Right lung (tissue), 2 donors: ENCODE measurements at regions not wholly inside any gene's neighbourhood (a gene's known extent, or its start where the extent isn't known, plus 50 kb on each side); places are given as distances from the start of the nearest gene placed in this dataset.

Source experiments
- DNase-seq, 2 donors: peaks; one replicate each; pipeline ENCODE4 v3.0.0-alpha.2; 2013

- no peak for DNase-seq
These were observed 180.2 kb upstream of the SMC2 start for GRCh38 chr9:103913899-103914298.

GRCh38 chr9:103919605-103920209 is 174.4 kb upstream of the SMC2 start:
- no peak for DNase-seq

- no peak for DNase-seq
These were observed 165.7 kb upstream of the SMC2 start for GRCh38 chr9:103928442-103928841.

- DNase-seq: no peak
These were observed 153.0 kb upstream of the SMC2 start for GRCh38 chr9:103941104-103941503.

DNA sequence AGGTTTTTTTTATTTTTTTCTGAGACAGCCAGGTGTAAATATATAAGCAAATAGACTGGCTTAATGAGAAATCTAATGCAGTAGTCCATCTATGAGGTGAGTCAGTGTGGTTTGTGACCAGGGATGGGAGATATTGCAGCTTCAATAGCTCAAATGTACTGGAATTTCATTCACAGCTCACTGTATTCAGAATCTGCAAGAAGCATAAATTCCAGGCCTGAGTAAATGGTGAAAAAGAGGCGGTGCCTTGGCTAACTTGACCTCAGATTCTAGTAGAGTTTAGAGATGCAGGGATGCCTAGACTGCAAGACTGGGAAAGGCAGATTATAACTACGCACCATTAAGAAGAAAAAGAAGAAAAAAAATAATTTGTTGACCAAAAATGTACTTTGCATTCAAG is 151.9 kb upstream of the SMC2 start:
- no peak for DNase-seq

- DNase-seq: no peak
These were observed 151.5 kb upstream of the SMC2 start for GRCh38 chr9:103942651-103943050.

DNA sequence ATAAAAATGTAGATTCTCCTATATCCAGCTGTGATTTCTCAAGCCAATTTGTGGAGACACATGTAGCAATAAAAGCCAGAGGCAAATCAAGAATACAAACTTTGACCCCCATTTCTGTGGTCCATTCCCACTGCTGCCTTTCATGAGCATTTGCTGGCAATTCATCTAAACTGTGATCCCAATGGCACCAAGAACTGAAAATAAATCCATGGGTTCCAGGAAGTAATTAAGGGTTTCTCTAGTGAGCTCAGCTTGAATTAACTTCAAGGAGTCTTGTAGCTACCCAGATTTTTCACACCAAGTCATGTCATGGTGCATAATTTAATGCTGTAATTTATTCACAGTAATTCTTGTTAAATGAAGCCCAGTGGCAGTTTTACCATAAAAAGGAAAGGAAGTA is 145.0 kb upstream of the SMC2 start:
- DNase-seq: no peak

GRCh38 chr9:103977163-103977562 is 116.9 kb upstream of the SMC2 start:
- no peak for DNase-seq

DNA sequence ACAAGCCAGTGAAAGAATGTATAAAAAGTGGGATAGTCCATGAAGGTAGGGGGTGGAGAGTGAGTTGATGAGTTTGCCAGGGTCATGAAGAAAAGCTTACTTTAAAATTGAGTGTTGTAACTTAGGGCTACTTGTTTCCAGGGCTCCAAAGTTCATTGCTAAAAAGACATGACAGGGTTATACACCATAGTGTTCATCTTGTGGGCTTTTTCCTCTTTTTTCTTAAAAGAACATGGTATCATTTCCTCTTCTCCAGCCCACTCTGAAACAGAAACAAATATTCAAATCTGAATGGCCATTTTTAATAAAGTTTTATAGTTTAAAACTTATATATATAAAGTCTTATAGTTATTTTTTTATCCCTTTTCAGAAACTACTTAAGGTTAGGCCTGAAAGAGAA is 115.7 kb upstream of the SMC2 start:
- DNase-seq: no peak

DNA sequence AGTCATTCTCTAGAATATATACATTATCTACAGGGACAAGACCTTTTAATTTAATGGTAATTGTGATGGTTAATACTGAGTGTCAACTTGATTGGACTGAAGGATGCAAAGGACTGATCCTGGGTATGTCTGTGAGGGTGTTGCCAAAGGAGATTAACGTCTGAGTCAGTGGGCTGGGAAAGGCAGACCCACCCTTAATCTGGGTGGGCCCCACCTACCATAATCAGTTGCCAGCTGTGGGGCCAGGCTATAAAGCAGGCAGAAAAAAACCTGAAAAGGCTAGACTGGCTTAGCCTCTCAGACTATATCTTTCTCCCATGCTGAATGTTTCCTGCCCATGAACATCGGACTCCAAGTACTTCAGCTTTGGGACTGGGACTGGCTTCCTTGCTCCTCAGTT is 112.2 kb upstream of the SMC2 start:
- no peak for DNase-seq

DNA sequence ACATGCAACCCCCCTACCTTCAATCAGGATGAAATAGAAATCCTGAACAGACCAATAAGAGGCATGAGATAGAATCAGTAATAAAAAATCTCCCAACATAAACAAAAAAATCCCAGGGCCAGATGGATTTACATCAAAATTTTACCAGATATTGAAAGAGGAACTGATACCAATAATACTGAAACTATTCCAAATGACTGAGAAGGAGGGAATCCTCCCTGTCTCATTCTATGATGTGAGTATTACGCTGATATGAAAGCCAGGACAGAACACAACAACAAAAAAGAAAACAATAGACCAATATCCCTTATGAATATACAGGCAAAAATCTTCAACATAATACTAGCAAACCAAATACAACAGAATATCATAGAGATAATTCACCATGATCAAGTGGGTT is 109.0 kb upstream of the SMC2 start:
- DNase-seq: no peak

DNA sequence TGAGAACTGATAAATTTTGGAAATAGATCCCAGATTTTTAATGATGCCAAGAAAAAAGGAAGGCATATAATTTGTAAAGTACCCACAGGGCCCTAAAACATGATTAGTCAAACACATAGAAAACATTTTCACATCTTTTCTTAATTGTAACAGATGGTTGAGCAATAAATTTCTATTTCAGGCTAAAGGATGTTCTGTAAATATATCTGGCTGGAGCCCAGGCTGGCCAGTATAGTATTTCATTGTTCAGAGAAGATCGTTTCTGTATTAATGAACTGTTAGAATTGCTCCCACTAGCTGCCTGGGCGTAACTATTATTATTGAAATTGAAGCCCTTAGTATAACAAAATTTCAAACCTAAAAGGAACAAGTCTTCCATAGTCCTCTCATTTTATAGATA is 105.3 kb upstream of the SMC2 start:
- peak; percentile 6 to 22 for DNase-seq

DNA sequence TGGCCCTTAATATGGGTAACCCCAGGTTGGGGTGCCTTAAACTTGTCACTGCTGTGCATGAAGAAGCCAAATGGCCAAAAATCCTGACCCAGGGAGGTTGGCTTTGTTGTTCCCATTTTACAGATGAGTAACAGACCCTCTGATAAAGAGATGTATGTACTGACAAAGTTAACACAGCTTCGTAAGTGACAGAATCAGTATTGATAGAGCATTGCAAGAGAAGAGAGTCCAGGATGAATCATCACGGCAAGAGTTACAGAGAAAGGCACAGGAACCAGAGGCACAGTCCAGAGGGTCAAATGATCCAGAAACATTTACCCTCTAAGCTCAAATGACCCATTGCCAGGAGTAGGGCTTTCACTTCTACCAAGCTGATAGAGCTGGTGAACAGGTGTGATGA is 103.8 kb upstream of the SMC2 start:
- no peak for DNase-seq

DNA sequence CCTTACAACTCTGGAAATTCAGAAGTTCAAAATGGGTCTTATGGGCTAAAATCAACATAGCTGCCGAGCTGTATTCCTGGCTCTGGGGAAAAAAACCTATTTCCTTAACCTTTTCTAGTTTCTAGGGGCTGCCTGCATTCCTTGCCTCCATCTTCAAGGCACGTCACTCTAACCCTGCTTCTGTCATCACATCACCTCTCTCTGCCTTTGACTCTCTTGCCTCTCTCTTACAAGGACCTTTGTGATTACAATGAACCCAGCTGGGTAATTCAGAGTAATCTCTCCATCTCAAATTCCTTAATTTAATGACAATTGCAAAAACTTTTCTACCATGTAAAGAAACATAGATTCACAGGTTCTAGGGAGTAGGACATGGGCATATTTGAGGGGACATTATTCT is 103.1 kb upstream of the SMC2 start:
- DNase-seq: no peak

DNA sequence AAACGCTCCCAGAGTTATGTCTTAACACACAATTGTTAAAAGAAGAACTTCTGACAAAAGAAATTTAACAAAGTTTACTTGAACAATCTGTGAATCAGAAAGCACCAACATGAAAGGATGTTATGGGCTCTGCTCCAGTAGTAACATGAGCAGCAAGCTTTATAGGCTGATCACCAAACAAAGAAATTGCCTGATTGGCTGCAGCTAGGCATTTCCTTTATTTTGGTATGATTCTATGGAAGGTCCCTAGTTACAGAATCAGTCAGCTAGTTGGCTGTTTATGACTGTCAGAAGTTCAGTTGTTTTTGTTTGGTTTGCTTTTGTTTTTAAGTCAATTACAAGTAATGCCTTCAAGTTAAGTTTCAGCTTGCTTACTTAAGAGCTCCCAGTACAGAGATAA is 102.4 kb upstream of the SMC2 start:
- peak; percentile 8 to 45 for DNase-seq

DNA sequence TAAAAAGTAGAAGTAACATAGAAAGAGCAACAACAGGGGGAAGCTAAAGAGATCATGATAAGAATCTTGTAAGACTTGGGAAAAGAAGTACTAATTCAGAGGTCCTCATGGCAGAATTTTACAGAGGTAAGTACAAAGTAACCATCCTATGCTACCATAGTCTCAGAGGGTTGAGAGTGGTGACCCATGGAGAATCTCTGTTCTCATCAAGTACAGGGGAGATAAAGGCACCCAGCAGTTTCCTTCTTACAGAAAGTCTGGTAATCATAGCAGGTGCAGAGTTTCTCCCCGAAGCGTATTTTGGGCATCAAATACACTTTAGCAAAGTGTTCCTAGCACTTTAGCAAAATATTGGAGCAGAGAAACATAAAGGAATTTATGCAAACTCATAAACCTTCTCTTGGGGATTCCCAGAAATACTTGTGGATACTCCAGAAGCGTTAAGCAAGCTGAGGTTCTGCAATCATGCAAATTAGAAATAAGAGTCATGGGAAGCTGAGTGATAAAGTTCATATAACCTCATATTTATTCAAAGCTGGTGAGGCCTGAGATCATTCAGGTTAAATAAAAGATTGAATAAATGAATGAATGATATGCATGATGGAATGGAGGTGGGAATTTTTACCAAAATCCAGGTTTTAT is 101.0 kb upstream of the SMC2 start:
- no peak for DNase-seq

DNA sequence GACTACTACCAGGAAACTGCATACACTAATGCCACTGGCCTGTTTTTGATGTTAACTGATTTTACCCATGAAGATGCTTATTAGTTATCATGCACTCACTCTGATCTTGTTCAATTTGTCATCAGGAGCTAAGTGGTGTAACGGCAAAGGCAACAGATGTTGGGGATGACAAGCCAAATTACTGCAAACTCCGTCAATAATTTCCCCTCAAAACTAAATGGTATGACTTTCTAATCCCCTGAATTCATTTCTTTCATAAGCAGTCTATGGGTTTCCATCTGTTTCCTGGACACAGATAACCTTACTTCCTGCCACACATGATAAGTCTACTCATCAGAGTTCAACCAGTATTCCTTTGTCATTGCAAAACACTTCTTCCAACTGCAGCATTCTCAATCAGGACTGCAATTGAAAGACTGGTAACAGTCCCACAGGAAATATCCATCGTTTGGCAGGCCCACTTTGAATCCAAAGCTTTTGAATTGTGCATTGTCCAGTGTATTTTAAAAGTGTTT is 96.2 kb upstream of the SMC2 start:
- DNase-seq: no peak

DNA sequence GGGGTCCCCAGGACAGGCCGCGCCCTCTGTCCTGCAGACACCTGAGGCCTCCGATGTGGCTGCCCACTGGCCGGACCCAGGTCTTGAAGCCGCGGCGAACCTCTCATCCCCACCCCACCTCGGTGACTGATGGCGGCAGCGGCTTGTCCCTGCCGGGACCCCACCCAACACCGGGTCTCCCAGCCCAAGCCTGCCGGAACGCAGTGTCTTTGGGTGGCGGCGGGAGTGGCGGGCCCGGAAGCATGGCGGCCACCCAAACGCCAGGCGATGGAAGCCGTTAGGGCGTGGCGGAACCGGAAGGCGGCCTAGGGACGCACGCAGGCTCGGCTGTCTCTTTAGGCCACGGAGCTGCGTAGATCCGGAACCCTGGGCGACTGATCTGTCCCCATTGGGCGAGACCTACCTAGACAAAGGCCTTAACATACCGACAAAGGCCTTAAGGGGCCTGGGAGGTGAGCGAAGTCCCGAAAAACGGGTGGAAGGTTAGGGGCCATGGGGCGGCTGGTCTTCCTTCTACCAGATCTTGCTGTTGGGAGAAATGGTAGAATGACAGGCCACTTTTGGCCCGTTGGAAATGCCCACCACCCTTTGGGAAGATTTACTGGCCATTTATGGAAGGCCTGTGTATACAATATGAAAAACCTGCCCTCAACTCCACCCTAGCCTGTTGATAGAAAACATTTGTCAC is 94.6 kb upstream of the SMC2 start:
- no peak for DNase-seq

GRCh38 chr9:104009826-104010225 is 84.3 kb upstream of the SMC2 start:
- DNase-seq: no peak

- no peak for DNase-seq
These were observed 72.0 kb upstream of the SMC2 start for GRCh38 chr9:104022083-104022482.

DNA sequence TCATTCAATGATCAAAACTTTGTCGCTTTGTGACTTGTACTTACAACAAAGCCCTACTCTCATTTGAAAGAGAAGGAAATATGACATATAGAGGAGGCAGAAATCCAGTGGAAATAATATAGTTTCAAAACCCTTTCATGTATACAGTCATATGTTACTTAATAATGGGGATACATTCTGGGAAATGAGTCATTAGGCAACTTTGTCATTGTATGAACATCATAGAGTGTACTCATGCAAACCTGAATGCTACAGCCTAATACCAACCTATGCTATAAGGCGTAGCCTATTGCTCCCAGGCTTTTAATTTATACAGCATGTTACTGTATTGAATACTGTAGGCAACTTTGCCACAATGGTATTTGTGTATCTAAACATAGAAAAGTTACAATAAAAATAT is 69.0 kb upstream of the SMC2 start:
- DNase-seq: no peak

GRCh38 chr9:104025945-104026344 is 68.2 kb upstream of the SMC2 start:
- DNase-seq: no peak

GRCh38 chr9:104027295-104027694 is 66.8 kb upstream of the SMC2 start:
- no peak for DNase-seq
